HG02840 (cell line): ENCODE measurements at regions not wholly inside any gene's neighbourhood (a gene's known extent, or its start where the extent isn't known, plus 50 kb on each side); places are given as distances from the start of the nearest gene placed in this dataset.

Source experiments
- ATAC-seq: cut with Tn5 transposase; IDR thresholded peaks from one replicate; pipeline ENCODE4 v1.9.1; 2021; ENCODE audit warnings: mild to moderate bottlenecking, moderate library complexity, moderate number of reproducible peaks; ENCODE audit not compliant: unreplicated experiment, low FRiP score

DNA sequence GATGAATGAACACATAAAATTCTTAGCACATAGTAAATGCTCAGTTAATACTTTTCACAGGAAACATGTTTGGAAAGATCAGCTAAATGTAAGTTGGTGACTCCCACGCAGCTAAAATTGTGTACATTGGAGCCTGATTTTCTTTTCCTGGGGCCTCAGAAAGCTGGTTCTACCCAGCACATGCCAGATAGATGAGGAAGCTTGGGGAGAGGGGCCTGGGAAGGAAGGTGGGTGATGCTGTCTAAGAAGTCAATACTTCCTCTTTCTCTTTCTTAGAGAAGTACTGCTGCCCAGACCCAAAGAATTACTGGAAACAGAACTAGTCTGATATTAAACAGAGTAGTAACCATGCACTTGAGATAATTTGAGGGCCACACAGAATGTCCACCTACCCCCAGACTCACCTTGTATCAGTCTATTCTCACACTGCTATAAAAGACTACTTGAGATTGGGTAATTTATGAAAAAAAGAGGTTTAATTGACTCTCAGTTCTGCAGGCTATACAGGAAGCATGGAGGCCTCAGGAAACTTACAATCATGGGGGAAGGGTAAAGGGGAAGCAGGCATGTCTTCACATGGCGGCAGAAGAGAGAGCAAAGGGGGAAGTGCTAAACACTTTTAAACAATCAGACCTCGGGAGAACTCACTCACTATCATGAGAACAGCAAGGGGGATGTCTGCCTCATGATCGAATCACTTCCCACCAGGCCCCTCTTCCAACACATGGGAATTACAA, 123.3 kb upstream of the MED13L start:
- no peak for ATAC-seq

DNA sequence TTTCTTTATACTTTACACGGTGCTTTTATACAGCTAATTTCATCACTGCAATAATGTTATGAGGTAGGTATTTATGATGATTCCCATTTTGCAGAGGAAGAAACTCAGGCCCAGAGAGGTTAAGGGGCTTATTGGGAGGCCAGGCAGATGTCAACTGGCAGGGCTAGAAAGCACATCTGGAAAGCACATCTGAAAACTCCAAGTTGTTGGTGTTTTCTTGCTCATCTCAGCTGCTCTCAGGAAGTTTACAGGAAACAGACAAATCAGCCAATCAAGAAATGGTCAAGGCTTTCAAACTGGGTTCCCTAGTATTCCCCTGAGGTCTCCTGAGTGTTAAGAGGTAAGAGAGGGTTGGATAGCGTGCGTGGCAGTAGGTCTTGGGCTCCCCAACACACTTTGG, 124.1 kb upstream of the MED13L start:
- no peak for ATAC-seq

DNA sequence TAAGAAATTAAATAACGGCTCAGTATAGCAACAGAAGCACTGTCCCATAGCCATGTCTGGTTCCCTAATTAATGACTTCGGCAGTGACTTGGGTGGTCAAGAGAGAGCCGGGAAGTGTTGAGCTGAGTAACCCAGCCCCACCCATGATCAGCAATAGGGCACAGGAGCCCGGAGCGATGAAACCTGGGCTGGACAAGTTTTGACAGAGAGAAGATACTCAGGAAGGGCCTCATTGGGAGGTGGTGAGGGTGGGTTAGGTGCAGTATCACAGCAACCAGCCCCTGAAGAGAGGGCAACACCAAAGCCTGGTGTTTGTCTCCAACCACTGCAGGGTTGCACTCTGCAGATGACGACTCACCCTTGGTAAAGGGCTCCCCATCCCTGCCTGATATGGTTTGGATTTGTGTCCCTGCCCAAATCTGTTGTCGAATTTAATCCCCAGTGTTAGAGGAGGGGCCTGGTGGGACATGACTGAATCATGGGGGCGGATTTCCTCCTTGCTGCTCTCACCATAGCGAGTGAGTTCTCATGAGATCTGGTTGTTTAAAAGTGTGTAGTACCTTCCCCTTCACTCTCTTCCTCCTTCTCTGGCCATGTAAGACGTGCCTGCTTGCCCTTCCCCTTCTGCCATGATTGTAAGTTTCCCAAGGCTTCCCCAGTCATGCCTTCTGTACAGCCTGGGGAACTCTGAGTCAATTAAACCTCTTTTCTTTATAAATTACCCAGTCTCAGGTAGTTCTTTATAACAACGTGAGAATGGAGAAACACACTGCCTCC, 124.9 kb upstream of the MED13L start:
- ATAC-seq: no peak

DNA sequence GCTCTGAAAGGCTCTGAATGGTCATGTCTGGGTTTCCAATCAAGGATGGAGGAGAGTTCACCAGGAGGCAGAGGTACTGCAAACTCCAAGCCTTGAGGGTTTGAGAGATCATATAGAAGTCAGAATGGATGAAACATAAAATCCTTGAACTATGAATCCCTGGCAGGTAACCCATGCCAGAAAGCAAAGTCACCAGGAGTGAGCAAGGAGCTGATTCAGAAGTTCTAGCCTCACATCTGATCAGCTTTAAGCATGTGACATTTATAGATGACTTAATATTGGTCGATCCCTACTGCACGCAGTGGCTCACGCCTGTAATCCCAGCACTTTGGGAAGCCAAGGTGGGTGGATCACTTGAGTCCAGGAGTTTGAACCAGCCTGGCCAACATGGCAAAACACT, 126.1 kb upstream of the MED13L start:
- no peak for ATAC-seq

DNA sequence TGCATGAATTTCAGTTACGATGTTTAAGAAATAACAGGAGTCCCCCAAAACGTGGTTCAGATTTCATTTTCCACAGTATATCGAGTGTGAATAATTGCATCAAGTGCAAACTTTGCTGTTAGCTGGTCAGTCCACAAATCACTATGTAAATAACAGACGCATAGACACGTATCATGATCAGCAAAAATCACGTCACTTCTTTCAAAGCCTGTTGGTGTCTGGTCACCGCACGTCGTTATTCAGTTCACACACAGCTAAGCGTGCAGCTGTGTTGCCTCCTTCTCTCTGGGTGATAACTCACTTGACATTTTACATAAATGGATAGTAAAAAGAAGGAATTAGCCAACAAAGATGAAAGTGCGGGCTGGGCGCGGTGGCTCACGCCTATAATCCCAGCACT, 126.8 kb upstream of the MED13L start:
- no peak for ATAC-seq

DNA sequence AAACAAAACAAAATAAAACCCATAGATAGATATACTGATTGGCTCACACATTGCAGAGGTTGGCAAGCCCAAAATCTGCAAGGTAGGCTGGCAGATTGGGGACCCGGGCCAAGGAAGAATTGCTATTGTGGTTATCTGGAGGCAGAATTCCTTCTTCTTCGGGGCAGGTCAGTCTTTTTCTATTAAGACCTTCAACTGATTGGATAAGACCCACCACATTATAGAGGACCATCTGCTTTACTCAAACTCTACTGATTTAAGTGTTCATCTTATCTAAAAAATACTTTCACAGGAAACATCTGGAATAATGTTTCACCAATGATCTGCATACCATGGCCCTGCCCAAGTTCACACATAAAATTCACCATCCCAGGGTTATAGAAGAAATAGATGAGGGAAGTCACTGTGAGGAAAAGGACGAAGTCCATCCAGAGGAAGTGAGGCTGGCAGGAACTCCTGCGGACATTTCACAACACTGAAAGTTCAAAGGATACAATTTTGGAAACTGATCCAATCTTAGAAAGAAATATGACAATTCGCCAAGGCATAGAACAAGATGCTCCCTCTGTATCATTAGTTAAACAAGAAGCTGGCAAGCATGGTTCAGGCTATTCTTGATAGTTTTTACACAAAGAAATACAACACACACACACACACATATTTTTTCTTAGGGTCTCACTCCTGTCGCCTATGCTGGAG, 127.6 kb upstream of the MED13L start:
- no peak for ATAC-seq

DNA sequence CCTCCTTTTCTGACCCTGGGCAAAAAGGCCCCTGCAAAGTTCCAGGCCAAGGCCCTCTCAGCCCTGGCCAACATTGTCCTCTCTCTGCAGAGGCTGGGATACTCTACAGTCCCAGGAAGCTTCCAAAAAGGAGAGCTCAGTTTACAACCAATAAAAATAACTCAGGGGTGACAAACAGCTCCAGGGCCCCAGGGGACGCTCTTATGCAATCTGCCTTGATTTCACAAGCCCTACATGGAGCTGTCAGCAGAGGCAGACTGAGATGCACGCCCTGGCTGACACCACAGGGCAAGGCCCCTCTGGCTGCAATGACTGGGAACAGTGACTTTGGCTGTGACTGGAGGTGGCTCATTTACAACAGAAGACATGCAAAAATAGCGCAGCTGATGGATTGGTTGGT, 129.0 kb upstream of the MED13L start:
- ATAC-seq: no peak

DNA sequence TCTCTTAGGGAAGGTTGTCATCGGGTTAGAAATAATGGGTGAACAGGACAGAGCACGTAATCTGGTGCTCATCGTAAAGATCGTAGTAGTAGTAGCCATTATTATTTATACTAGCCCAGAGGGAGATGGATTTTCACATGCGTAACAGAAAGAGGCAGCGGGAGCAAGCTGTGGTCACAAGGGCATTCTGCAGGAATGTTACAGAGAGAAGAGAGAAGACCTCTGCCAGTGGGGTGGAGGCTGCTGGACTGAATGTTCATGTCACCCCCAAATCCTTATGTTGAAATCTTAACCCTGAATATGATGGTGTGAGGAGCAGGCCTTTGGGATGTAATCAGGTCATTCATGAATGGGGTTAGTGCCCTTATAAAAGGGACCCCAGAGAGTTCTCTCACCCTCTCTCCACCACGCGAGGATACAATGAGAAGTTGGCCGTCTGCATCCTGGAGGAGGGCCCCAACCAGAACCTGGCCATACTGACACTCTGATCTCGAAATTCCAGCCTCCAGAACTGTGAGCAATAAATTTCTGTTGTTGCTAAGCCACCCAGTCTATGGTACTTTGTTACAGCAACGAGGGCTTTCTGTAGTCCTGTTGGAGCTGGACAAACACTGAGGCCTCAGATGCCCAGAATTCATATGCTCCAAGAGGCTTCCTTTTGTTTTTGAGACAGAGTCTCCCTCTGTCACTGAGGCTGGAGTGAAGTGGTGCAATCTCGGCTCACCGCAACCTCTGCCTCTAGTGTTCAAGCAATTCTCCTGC, 131.2 kb upstream of the MED13L start:
- no peak for ATAC-seq

DNA sequence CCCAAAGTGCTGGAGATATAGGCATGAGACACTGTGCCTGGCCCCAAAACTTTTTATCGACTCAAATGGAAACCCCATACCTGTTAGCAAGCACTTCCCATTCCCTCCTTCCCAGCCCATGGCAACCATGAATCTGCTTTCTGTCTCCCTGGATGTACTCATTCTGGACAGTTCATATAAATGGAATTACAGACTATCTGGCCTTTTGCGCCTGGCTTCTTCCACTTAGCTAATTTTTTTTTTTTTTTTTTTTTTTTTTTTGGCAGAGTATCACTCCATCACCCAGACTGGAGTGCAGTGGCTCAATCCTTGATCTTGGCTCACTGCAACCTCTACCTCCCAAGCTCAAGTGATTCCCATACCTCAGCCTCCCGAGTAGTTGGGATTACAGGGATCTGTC, 134.5 kb upstream of the MED13L start:
- no peak for ATAC-seq

DNA sequence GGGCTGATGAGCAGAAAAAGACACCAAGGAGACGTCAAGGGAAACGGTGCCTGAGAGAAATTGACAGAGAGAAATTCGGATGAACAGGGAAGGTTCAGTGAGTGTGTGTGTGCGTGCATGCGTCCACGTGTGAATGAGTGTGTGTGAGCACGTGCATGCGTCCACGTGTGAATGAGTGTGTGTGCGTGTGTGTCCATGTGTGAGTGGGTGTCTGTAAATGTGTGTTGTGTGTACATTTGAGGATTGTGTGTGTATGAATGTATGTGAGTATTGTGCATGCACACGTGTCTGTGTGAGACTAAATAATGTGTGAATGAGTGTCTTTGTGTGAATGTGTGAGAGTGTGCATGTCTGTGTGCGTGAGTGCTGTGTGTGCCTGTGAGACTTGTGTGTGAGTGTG, 137.4 kb upstream of the MED13L start:
- ATAC-seq: no peak

DNA sequence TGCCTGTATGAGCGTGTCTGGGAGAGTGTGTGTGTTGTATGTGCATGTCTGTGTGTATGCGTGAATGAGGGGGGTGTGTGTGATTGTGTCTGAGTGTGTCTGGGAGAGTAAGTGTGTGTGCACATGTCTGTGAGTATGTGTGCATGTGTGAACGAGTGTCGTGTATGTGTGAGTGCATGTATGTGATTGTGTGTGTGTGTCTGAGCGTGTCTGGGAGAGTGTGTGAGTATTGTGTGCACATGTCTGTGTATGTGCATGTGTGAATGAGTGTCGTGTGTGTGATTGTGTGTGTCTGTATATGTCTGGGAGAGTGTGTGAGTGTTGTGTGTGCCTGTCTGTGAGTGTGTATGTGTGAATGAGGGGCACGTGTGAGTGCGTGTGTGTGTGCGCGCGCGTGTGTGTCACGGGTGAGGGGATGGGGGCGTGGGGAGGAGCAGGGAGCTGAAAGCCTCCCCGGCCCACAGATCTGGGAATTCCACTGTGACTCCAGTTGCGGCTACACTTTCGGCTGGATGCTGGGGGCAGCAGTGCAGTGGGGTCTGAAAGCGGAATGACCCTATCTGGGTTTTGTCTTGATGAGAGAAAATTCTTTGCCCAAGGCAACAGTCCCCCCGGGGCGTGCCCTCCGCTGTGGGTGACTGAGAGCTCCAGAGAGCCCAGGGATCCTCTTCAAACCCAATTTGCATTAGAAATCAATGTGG, 138.1 kb upstream of the MED13L start:
- no peak for ATAC-seq

DNA sequence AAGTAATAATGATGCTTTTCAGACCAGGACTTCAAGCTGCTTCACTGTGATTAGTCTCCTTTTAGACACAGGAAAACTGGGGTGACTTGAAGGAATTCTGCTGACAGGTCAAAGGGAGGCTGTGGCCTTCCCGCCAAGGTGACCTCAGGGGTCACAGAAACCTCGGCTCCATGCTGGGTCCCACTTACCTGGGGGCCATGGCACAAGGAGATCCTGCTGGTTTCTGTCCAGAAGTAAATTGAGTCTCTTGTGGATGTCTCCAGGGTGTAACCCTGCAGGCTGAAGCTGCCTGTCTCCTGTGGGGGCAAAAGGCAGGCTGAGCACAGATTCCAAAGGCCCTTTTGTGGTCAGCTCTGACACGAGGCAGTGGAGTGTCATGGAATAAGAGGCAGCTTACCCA, 138.7 kb upstream of the MED13L start:
- ATAC-seq: no peak

DNA sequence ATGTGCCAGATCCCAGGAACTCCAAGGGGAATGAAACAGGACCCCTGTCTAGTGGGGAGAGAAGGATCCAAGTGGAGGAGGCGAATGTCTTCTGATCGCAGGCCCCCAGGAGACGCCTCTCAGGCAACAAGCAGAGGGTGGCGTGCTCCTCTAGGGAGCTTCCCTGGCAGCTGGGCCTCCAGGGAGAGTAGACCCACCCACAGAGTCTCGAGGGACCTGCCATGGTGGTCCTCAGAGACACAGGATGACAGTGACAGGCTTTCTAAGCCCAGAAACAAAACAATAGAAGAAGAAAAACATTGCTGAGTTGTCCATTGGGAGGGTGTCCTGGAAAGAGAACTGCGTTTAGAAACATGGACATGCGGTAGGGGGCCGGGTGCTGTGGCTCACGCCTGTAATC, 140.6 kb upstream of the MAP1LC3B2 start:
- ATAC-seq: no peak

DNA sequence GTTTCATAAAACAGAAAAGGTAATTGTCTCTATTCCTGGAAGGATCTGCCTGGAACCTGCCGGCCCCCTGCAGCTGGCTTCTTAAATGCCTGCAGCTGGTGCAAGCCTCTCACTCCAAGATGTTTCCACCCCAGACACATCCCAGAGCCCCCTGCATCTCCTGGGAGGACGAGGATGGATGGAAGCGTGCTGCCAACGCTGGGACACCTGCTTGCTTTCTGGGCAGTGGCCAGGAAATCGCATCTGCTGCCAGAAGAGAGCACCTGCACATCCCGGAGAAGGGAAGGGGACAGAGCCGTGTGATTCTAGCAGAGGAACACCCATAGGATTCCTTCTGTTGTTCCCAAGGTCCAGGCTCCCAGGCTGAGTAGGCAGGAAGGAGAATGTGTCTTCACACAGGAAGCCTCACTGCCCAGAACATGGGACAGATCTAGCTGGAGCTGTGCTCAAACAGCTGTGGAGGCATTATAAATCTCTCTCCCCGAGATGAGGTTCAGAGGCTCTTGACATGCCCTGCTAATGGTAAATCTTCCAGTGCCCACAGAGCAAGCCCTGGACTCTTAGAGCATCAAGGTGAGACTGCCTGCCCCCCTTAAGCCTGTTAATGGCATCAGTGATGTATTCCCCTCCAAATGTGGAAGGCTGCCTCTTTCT, 138.8 kb upstream of the MAP1LC3B2 start:
- no peak for ATAC-seq

DNA sequence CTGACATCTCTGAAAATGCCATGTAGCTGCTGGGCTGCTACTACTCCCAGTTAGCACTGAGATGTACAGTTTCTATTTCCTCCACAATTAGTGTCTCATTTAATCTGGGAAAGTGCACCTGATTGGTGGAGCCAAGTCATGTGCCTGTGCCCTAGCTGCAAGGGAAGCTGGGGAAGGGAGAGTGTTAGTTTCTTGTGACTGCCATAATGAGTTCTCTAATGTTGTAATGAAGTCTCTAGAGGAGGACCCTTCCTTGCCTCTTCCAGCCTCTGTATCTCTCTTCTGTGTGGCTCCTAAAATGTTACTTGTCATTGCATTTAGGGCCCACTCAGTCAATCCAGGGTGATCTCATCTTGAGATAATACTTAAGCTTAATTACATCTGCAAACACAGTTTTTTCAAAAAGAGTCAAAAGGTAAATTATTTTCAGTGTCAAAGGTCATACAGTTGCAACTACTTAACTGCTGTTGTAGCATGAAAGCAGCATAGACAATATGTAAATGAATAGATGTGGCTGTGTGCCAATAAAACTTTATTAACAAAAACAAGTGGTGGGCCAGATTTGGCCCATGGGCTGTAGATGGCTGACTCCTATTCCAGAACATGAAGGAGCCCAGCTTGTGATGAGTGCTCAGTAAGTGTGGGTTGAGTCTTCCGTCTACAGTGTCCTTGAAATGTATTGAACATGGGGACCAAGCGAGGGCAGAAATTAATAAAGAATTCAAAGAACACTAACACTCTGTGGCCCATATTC, 137.2 kb upstream of the MAP1LC3B2 start:
- no peak for ATAC-seq

DNA sequence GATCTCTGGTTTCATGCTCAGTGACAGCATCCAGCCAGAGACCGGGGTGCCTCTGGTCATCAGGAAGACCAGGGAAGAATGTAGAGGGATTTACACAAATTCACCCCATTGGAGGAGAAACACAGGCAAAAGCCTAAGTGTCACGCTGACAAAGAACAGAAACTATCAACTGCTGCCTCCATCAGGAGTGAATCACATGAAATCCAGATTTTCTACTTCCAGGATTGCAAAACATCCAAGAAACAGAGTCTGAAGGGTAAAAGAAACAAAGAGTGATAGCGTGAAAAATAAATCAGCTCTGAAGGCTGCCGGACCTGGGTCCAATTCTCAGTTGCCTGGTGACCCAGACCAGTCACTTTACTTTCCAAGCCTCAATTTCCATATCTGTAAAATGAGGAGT, 136.1 kb upstream of the MAP1LC3B2 start:
- ATAC-seq: no peak

DNA sequence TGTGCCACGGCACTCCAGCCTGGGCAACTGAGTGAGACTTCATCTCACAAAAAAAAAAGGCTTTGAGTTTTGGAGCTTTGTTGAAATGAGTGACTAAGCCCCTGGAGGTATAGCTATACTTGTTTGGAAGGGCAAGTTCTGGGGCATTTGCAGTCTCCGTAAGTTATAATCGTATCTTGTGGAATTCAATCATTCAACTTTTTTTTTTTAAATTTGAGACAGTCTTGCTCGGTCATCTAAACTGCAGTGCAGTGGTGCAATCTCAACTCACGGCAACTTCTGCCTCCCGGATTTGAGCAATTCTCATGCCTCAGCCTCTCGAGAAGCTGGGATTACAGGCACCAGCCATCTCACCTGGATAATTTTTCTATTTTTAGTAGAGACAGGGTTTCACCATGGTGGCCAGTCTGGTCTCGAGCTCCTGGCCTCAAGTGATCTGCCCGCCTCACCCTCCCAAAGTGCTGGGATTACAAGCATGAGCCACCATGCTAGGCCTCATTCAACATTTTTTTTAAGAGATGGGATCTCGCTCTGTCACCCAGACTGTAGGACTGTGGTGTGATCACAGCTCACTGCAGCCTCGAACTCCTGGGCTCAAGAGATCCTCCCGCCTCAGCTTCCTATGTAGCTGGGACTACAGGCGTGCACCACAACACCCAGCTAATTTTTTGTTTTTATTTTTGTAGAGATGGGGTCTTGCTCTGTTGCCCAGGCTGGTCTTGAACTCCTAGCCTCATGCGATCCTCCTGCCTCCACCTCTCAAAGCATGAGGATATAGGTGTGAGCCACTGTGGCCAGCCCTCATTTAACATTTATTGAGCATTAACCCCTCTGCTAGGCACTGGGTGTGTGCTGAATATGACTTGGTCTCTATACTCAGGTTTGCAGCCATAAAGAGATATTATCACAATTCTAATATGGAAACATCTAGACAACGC, 133.7 kb upstream of the MAP1LC3B2 start:
- ATAC-seq: no peak
